HepG2 (cell line): ENCODE measurements at regions not wholly inside any gene's neighbourhood (a gene's known extent, or its start where the extent isn't known, plus 50 kb on each side); places are given as distances from the start of the nearest gene placed in this dataset.

ENCODE experiments used
- ATAC-seq: fragments of 200-7000 bp; cut with Tn5 transposase; 3 replicates; pipeline ENCODE4 v1.9.1; 2020; ENCODE audit warnings: mild to moderate bottlenecking, moderate library complexity
- BruUV-seq: library from RNA; stranded (reverse); fragments of 400-500 nt; replicated peaks from 2 replicates; lab custom pipeline; 2021; lab: Mats Ljungman, UMichigan
- CTCF ChIA-PET: fragments of 300-600 bp; formaldehyde crosslinking; extraction: SDS; loops from one replicate; lab custom pipeline; 2021; ENCODE audit warnings: low total read pairs, inconsistent platforms, low intra/inter-chr PET ratio; lab: Yijun Ruan, JAX
- POLR2A ChIA-PET: fragments of 350-600 bp; sonication (Branson Sonifier 250); formaldehyde crosslinking; loops from one replicate; lab custom pipeline; 2020; ENCODE audit warnings: antibody characterized with exemption, inconsistent platforms; lab: Yijun Ruan, JAX
- DNase-seq: peaks from one replicate; pipeline ENCODE4 v3.0.0-alpha.2; 2015; ENCODE audit warnings: low spot score
- FAIRE-seq: peaks from 3 replicates; lab custom pipeline; 2011; peaks lifted over from hg19 to GRCh38; lab: Jason Lieb, UNC
- H2AFZ ChIP-seq: one replicate; pipeline ENCODE4 v1.6.1; 2011; ENCODE audit warnings: low read length, inconsistent platforms
- H3K27ac ChIP-seq: fragments of 300-600 bp; 3 replicates; pipeline ENCODE4 v1.8.0; 2011; ENCODE audit warnings: mixed run types, mild to moderate bottlenecking, mixed read lengths, low read length, inconsistent platforms; ENCODE audit not compliant: insufficient read depth; ENCODE audit errors: extremely low read length
- H3K27me3 ChIP-seq, 2 experiments: fragments of 200-600 bp in 1 of 2; 2 replicates in 1 of 2; 3 replicates in 1 of 2; pipeline versions ENCODE4 v1.6.0 to v1.8.0; 2011; ENCODE audit warnings: low read length in 2 of 2, mild to moderate bottlenecking in 2 of 2, moderate library complexity in 2 of 2, inconsistent platforms in 1 of 2; ENCODE audit not compliant: insufficient read depth in 2 of 2, control insufficient read depth in 1 of 2
- H3K36me3 ChIP-seq, 2 experiments: fragments of 200-600 bp in 1 of 2; replicated peaks in 1 of 2; 2 replicates in 1 of 2; 3 replicates in 1 of 2; pipeline versions ENCODE4 v1.5.1 to v1.8.0; 2011; ENCODE audit warnings: low read length in 2 of 2, inconsistent platforms in 1 of 2; ENCODE audit not compliant: insufficient read depth in 2 of 2, control insufficient read depth in 1 of 2
- H3K4me1 ChIP-seq: 2 replicates; pipeline ENCODE4 v1.5.1; 2012; ENCODE audit warnings: low read length, inconsistent platforms; ENCODE audit not compliant: insufficient read depth
- H3K4me2 ChIP-seq: 2 replicates; pipeline ENCODE4 v1.6.0; 2011; ENCODE audit warnings: low read depth, low read length, inconsistent platforms
- H3K4me3 ChIP-seq, 3 experiments: fragments of 200-600 bp in 1 of 3; sonication (generic), shearing (Covaris generic) in 1 of 3; replicated peaks in 1 of 3; 2 replicates each; pipeline ENCODE4 v1.5.1; 2011 to 2016; ENCODE audit warnings: low read length in 3 of 3, inconsistent platforms in 2 of 3, low read depth in 2 of 3, mild to moderate bottlenecking in 2 of 3, control low read depth in 1 of 3, mixed read lengths in 1 of 3; ENCODE audit not compliant: insufficient read depth in 1 of 3
- H3K79me2 ChIP-seq: one replicate; pipeline ENCODE4 v1.6.1; 2011; ENCODE audit warnings: low read length, inconsistent platforms; ENCODE audit not compliant: insufficient read depth
- H3K9ac ChIP-seq: 2 replicates; pipeline ENCODE4 v1.6.0; 2011; ENCODE audit warnings: mild to moderate bottlenecking, low read depth, low read length, inconsistent platforms; ENCODE audit not compliant: insufficient read depth
- H3K9me3 ChIP-seq: 2 replicates; pipeline ENCODE4 v1.5.1; 2012; ENCODE audit warnings: mild to moderate bottlenecking, low read length
- H4K20me1 ChIP-seq: 2 replicates; pipeline ENCODE4 v1.6.0; 2011; ENCODE audit warnings: inconsistent platforms, mild to moderate bottlenecking, low read length, moderate library complexity; ENCODE audit not compliant: insufficient read depth
- CAMTA2 ChIP-seq: sonication (generic); formaldehyde crosslinking; IDR thresholded peaks from 2 replicates; pipeline ENCODE4 v1.4.0; 2020; ENCODE audit warnings: mild to moderate bottlenecking, missing genetic modification reagents, borderline replicate concordance
- HCFC1 ChIP-seq: fragments of 150-350 bp; IDR thresholded peaks from 2 replicates; pipeline ENCODE4 v1.6.1; 2014; ENCODE audit warnings: low read depth, low read length
- PRMT3 ChIP-seq: sonication (generic); formaldehyde crosslinking; IDR thresholded peaks from 2 replicates; pipeline ENCODE4 v1.8.1; 2022; ENCODE audit warnings: low read depth, mild to moderate bottlenecking, moderate library complexity, missing genetic modification reagents, borderline replicate concordance
- RARA ChIP-seq: IDR thresholded peaks from 2 replicates; pipeline ENCODE4 v1.6.1; 2016; ENCODE audit warnings: missing genetic modification reagents, missing compliant biosample characterization
- RARG ChIP-seq: sonication (generic); formaldehyde crosslinking; IDR thresholded peaks from 2 replicates; pipeline ENCODE4 v1.4.0; 2020; ENCODE audit warnings: low read depth, mild to moderate bottlenecking, missing genetic modification reagents
- WGBS: methylation state at CpG from one replicate; pipeline ENCODE4 v1.1.6; 2017; ENCODE audit warnings: low lambda C conversion rate; 5-methylcytosine and 5-hydroxymethylcytosine counted together
- in situ Hi-C: cut with HindIII; loops from 2 replicates; pipeline ENCODE4 v1.10.0; 2017; ENCODE audit warnings: low pct_unique_long_range_greater_than_20kb; ENCODE audit not compliant: extremely low pct_ligation_motif_present
- intact Hi-C: fragments of 100-400 bp; cut with micrococcal nuclease; formaldehyde crosslinking; loops from one replicate; pipeline ENCODE4 v1.10.0; 2022; ENCODE audit not compliant: unreplicated experiment
- TF ChIP-seq, protein P1 (sequence below): IDR thresholded peaks from 2 replicates; pipeline ENCODE4 v1.6.1; 2016; ENCODE audit warnings: low read depth
- TF ChIP-seq, protein P2 (sequence below): sonication (generic); formaldehyde crosslinking; IDR thresholded peaks from 2 replicates; pipeline ENCODE4 v1.5.0; 2020; ENCODE audit warnings: mild to moderate bottlenecking, missing genetic modification reagents, moderate library complexity

DNA sequence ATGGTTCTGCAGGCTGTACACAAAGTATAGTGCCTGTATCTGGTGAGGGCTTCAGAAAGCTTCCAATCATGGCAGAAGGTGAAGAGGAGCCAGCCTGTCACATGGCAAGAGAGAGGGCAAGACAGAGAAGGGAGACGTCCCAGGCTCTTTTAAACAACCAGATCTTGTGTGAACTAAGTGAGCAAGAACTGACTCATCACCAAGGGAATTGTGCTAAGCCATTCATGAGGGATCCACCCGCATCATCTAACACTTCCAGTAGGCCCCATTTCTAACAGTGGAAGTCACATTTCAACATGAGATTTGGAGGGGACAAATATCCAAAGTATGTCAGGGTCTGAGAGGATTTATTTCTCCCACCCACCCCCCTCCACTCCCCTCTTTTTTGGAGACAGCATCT, 56.2 kb upstream of the ELAC2 start:
- Histone ChIP-seq H3K4me2 (no peak overlapping the region), H3K36me3 (no peaks in the 10 kb centered on the region), H3K4me1 (no peaks in the 10 kb centered on the region), H3K4me3 (no peak overlapping the region), H3K27me3 (no peaks in the 10 kb centered on the region; a peak in 2 of 5 replicates), H3K9me3 (no peaks in the 10 kb centered on the region), H3K9ac (no peak overlapping the region), H3K27ac (no peak overlapping the region), H2AFZ (no peak overlapping the region), H3K79me2 (no peaks in the 10 kb centered on the region), H4K20me1 (no peaks in the 10 kb centered on the region)
- DNase-seq (no peak), ATAC-seq (no peak), FAIRE-seq (no peak)
- in situ Hi-C loops = no loop called here
- ChIA-PET CTCF (no interaction called here), POLR2A (no interaction called here)
- intact Hi-C loops = no loop called here
- TF ChIP-seq RARA (CRISPR knock-in tag) = no peak
- TF ChIP-seq, protein P1, sequence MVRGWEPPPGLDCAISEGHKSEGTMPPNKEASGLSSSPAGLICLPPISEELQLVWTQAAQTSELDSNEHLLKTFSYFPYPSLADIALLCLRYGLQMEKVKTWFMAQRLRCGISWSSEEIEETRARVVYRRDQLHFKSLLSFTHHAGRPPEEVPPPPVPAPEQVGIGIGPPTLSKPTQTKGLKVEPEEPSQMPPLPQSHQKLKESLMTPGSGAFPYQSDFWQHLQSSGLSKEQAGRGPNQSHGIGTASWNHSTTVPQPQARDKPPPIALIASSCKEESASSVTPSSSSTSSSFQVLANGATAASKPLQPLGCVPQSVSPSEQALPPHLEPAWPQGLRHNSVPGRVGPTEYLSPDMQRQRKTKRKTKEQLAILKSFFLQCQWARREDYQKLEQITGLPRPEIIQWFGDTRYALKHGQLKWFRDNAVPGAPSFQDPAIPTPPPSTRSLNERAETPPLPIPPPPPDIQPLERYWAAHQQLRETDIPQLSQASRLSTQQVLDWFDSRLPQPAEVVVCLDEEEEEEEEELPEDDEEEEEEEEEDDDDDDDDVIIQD = no peak
- no peak for TF ChIP-seq PRMT3
- TF ChIP-seq HCFC1 = no peak
- TF ChIP-seq RARG (CRISPR knock-in tag) = no peak
- no peak for TF ChIP-seq CAMTA2 (CRISPR knock-in tag)
- TF ChIP-seq, protein P2, sequence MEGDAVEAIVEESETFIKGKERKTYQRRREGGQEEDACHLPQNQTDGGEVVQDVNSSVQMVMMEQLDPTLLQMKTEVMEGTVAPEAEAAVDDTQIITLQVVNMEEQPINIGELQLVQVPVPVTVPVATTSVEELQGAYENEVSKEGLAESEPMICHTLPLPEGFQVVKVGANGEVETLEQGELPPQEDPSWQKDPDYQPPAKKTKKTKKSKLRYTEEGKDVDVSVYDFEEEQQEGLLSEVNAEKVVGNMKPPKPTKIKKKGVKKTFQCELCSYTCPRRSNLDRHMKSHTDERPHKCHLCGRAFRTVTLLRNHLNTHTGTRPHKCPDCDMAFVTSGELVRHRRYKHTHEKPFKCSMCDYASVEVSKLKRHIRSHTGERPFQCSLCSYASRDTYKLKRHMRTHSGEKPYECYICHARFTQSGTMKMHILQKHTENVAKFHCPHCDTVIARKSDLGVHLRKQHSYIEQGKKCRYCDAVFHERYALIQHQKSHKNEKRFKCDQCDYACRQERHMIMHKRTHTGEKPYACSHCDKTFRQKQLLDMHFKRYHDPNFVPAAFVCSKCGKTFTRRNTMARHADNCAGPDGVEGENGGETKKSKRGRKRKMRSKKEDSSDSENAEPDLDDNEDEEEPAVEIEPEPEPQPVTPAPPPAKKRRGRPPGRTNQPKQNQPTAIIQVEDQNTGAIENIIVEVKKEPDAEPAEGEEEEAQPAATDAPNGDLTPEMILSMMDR = no peak
- no TSS peak for BruUV-seq
- WGBS = 6% methylated on average over 2 of the region's 2 CpGs
